NCI-H1694 treated with DMSO at 0.1 percent for 48 hours (cell line): ENCODE measurements at regions not wholly inside any gene's neighbourhood (a gene's known extent, or its start where the extent isn't known, plus 50 kb on each side); places are given as distances from the start of the nearest gene placed in this dataset.
A peak's percentile ranks its signal among the peaks of the same experiment; 100 is the strongest.

Source experiments
- DNase-seq: peaks from one replicate; lab custom pipeline; 2025; lab: John Stamatoyannopoulos, UW

DNA sequence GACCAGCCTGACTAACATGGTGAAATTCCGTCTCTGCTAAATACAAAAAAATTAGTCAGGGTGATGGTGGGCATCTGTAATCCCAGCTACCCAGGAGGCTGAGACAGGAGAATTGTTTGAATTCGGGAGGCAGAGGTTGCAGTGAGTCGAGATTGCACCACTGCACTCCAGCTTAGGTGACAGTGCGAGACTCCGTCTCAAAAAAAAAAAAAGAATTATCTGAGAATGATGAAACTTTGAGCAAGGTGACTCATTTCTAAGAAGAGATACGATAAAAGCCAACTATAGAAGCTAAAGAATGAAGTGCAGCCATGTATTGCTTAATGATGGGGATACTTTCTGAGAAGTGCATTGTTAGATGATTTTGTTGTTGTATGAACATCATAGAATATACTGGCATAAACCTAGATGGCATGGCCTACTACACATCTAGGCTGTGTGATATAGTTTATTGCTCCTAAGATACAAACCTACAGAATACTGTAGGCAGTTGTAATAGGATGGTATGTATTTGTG is 64.7 kb downstream of the SNRPE start:
- no peak for DNase-seq

DNA sequence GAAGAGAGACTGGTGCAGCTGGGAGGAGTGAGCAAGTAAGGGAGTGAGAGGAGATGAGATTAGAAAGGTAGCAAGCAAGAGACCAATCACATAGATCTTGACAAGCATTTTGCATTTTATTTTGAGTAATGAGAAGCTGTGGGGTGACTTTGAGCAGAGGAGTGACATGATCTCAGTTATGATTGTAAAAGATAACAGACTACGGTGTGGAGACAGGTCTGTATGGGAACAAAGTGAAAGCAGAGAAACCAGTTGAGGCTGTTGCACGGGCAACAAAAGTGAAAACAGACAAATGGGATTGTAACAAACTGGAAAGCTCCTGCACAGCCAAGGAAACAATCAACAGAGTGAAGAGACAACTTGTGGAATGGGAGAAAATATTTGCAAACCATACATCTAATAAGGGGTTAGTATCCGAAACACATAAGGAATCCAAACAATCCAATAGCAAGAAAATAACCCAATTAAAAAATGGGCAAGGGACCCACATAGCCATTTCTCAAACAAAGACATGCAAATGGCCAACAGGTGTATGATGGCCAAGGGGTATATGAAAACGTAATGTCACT is 68.4 kb downstream of the SNRPE start:
- no peak for DNase-seq

DNA sequence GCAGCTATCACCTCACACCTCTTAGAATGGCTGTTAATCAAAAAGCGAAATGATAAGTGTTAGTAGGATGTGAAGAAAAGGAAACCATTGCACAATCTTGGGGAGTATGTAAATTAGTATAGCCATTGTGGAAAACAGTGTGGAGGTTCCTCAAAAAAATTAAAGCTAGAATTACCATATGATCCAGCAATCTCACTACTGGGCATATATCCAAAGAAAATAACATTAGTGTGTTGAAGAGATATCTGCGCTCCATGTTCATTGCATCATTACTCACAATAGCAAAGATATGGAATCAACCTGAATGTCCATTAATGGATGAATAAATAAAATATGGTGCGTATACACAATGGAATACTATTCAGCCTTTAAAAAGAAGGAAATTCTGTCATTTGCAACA is 68.9 kb downstream of the SNRPE start:
- no peak for DNase-seq

DNA sequence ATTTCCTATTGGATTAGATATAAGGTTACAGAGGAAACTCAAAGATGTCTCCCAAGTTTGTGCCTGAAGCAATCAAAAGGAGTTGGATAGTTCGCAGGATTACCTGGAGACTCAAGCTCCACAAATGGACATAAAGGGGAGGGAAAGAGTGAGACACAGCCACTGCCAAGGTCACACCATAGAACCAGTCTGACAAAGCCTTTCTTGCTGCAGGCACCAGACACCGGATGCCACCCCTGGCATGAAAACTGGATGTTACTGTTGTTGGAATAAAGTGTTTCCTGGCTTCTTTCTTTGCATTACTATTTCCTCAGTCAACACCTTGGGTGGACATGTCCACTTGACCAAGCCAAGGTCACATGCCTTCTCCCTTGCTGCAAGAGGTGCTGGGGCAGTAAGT is 70.6 kb downstream of the SNRPE start:
- no peak for DNase-seq

DNA sequence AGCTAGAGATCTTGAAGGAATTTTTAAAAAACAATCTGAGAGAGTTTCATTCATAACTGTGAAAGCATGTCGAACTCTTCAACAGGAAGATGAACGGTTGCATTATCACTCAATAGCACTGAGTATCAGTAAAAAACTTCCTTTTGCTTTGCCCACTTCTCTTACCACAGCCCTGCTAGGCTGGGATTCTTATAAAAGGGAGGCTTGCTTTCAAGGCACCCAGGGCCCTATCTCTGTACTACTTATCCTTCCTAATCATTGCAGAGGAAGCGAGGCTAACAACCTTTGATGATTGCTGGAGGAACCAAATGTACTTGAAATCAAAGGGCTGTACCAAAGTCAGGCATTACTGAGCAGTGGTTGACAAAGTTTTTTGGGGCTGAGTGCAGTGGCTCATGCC is 71.2 kb downstream of the SNRPE start:
- DNase-seq, result no peak

DNA sequence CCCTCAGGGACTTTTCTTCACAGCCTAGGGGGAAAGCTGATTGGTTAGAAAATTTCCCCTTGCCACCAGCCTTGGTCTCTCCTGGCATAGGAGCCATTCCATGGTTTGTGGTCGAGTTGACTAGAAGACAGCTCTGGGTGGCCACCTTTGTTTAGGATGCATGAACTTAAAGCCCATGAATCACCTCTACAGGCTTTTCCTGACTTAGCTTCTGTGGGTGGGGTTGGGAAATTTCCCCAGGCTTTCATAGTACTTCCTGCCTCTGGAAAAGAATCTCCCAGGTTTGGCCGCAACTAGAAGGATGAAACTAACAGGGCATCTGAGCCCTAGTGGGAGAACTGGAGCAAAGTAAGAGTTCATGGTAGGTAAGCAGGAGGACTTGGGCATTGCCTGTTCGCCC is 72.6 kb downstream of the SNRPE start:
- no peak for DNase-seq

DNA sequence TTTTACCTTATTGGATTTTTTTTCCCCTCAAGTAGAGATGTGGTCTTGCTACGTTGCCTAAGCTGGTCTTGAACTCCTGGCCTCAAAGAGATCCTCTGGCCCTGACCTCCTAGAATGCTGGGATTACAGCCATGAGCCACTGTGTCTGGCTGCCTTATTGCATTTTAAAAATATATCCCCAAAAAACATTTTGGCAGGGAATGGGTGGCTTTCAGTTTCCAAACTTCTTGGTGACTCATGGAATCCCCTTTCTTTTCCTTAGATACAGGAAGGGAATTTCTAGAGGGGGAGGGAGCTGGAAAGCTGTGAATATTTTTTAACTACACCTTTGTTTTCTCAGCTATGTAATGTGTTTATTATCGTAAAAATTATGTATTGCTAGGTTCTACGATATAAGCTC is 73.3 kb downstream of the SNRPE start:
- DNase-seq, result no peak

DNA sequence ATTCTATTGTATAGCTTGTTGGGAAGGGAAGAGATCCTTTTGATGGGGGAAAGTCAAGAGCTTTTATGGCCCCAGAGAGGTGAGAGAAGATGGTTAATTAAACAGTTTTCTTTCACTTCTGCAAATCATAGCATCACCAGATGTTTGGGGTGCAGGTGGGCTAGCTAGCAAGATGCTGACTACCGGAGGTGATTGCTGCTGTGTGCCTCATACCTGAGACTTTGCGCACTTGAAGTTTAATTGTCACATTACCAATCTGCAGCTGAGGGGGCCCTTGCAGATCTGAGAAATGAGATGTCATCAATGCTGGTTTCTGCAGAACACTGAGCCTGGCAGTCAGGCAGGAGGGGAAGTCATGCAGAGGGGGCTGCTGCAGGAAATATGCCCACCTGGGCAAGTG is 73.9 kb downstream of the SNRPE start:
- no peak for DNase-seq

DNA sequence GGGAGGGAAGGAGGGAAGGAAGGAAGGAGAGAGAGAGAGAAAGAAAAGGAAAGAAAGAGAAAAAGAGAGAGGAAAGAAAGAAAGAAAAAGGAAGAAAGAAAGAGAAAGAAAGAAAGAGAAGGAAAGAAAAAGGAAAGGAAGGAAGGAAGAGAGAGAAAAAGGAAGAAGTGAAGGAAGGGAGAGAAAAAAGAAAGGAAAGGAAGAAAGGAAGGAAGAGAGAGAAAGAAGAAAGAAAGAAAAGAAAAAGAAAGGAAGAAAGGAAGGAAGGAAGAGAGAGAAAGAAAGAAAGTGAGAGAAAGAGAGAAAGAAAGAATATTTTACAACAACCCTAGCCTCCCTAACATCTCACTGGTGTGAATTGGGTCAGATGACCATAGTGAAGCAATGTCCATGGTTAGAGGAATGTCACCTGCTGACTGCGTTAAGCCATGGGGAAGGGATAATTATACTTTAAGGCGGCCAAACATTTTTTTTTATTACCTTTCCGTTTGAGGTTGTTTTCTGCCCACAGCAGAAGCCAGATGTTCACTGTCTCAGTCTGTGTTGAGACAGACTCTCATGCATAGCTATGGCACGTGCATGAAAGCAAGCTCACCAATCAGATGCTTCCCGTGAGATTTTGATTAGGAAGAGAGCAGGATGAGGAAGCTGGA is 76.4 kb downstream of the SNRPE start:
- DNase-seq, result no peak

DNA sequence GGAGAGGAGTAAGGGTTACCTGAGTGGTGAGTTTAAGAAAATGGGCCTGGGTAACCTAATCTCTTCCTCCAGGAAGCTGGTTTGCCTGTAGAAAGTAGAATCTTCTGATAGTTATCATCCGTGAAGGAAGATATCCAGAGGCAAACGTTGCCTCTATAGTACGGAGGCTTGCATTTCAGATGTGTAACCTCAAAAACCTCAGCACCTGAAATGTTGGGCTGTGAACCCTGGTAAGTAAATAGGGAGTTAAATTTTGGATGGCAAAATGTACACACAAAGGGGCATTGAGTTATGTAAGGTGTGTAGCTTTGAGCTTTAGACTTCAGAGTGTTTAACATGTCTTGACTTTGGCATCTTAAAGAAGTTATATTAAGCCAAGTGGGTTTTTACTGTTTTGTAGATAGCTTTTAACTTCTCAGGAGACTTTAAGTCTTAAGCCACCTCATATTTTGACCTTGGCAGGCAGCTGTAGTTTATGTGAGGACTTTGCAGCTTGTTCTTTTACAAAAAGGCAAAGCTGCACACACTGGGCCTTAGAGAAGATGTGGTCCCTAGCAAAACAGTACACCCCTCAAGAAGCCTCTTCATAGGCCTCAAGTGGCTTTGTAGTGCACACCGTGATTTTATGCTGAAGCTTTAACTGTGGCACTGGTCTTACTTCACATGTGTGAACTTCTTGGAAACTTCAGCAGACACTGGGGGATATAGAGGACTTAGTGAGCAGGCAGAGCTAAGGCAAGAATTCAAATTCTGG is 83.4 kb downstream of the SNRPE start:
- no peak for DNase-seq

DNA sequence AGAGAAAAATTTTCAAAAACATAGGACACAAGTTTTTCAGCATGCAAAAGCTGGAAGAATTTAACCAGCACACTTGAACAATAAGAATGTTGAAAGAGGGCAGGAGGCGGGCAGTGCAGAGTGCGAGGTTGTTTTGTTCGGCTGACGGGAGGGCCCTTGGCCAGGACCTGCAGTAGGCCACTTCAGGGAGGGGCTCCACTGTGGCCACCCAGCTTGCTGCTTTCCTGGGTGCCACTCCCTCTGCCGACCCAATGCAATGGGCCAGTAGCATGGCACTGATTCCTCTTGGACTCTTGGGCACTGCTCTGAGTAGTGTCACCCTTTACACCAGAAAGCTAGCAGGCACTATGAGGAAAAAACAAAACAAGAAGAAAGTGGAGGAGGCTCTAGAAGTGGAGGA is 92.9 kb downstream of the SNRPE start:
- DNase-seq, result no peak

DNA sequence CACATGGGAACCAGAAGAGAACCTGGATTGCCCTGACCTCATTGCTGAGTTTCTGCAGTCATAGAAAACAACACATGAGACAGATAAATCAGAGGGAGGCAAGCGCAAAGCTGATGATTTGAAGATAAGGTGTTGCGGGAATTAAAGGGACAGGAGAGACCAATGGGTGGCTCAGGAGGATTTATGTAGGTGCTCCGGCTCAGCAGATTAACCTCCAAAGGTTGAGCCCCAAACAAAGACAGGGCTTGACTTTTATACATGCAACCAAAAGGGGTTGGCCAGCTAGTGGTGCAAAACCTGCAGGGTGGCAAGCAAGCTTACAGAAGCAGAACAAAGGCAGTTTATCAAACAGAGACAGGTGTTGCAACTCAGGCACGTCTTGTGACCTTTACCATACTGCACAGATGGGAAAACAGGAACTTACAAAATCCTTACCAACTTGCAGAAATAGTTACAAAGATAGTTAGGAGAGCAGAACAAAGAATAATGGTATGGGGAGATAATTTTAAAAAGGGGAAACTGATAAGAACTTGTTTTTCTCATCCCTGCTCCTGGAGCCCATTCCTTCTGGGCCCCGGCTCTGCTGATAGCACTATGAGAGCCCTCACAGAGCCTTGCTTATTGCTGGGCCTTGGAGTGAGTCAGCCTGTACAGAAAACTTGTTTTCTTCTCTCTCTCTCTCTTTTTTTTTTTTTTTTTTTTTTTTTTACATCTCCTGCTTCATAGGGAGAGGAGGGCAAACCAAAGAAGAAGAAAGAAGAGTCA is 93.6 kb downstream of the SNRPE start:
- peak; percentile 21 for DNase-seq

DNA sequence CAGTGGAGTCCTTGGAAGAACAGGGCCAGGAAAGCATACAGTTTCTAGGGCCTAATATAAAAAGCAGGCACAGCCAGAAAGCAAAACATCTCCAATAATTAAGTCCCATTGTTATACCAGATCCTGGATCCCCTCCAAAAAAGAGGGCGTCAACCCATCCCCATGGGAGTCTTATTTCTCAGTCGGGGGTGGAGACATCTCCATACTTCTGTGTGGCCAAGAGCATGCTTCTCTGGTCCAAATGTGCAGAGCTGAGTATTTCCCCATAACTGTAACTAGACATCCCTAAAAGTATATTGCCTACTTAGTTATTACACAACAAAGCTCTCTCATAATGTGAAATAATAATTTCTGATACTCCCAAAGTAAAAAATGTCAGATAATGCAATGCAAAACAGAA is 104.2 kb upstream of the SOX13 start:
- DNase-seq, result no peak

DNA sequence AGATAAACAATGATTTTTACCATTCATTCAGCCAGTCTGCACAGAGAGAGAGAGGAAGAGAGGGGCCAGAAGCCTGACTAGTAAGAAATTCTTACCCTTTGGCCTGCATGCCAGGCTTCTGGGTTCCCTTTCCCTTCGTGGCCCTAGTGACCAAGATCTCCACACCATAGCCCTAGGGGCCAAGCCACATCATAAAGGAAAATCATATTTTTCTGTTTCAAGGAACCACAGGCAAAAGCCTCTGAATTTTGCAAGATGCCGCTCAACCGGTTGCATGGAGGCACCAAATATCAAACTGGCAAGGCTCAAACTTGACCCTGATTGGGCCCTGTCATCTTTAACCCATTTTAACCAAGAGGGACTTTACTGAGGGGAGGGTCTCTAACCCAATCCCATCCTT is 103.1 kb upstream of the SOX13 start:
- no peak for DNase-seq

DNA sequence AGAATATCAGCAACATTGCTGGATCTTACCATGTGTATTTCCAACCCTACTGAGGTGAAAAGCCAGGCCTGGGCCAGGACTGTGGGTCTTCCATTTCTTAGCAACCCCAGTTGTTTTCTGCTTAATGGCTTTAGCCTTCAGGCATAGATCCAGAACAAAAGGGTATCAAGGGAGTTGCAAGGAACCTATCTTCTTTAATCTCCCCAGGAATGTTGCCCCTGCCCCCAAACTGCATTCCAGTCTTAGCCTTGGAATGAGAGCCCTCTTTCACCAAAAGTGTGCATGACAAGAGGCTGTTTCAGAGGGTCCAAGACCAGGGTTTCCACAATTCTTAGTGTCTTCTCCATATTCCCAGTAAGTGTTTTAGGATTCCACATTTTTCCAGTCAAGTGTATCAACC is 87.9 kb upstream of the SOX13 start:
- DNase-seq, result no peak

DNA sequence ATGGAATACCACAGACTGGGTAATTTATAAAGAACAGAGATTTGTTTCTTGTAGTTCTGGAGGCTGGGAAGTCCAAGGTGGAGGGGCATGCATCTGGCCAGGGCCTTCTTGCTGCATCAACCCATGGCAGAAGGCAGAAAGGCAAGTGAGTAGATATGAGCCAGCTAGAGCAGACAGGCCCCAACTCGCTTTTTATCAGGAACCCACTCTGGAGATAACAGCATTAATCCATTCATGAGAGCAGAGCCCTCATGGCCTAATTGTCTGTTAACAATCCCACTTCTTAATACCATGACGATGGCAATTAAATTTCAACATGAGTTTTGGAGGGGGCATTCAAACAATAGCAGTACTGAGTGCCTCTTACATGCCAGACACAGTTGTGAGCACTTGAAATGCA is 87.2 kb upstream of the SOX13 start:
- no peak for DNase-seq

DNA sequence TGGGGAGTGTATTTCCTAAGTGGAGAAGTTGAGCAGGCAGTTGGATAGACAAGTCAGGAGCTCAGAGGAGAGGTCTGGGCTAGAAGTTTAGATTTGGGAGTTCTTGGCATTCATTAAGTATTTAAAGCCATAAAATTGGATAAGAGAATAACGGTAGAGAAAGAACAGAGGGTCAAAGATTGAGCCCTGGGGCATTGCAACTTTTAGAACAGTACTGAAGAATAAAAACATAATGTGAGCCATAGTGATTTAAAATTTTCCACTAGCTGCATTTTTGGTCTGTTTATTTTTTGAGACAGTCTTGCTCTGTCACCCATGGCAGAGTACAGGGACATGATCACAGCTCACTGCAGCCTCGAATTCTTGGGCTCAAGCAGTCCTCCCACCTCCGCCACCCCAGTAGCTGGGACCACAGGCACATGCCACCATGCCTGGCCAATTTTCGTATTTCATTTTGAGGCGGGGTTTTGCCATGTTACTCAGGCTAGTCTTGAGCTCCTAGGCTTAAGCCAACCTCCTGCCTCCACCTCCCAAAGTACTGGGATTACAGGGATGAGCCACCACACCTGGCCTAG is 85.9 kb upstream of the SOX13 start:
- DNase-seq, result no peak

DNA sequence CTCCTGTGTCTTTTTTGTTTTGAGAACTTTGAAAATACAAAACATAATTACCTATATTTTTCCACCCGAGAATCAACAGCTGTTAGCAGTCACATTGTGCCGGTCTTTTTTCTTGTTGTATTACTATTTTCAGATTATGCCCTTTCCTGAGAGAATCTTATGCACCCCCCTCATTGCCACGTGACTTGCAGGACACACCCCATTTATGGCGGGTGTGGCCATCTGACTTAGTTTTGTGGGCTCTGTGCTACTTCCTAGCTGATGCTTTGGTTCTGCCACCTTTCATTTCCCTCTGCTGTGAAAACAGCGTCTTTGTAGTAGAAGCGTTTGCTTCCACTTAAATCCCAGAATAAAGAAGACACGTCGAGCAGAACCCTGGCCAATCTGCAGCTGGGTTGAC is 82.8 kb upstream of the SOX13 start:
- DNase-seq, result no peak

DNA sequence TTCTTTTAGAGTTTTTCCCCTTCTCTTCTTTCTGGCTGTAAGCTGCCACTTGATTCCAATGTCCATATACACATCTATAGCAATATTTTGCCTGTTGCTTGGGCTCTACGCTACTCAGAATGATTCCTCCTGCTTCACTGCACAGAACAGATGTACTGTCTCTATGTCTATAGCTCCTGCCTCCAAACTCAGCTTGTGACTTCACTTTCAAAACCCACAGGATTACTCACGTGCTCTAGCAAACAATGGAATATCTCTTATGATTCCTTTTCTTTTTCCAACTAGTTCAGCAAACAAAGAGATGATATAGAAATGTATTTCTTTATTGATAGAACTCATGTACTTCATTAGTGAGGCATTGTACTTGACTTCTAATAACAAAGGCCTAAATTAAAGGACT is 80.5 kb upstream of the SOX13 start:
- no peak for DNase-seq

DNA sequence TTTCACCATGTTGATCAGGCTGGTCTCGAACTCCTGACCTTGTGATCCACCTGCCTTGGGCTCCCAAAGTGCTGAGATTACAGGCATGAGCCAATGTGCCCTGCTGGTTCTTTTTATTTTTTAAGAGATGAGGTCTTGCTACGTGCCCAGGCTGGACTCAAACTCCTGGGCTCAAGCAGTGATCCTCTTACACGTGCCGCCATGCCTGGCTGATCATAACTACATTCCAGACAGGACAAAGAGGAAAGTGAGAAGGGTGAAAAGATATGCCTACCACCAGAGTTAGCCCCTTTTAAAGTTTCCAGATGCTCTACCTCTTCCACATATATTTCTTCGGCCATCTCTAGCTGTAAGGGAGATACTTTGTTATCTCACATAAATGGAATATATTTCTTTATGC is 79.7 kb upstream of the SOX13 start:
- no peak for DNase-seq

DNA sequence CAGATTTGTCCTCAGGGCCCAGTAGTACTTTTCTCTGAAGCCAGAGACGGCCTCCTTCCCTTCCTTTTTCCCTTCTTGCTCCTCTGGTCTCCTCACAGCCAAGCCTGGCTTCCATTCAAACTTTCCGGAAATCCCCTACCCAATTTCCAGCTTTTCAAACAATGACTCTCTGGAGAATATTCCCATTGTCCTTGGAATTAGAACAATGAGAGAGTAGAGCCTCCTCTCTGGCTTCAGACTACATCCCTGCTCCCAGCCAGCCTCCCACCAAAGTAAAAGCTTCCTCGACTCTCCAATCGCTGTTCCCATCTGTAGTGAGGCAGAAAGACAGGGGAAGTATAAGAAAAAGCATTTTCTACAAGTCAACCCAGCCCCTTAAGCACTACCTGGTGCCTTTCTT is 77.7 kb upstream of the SOX13 start:
- DNase-seq, result no peak

DNA sequence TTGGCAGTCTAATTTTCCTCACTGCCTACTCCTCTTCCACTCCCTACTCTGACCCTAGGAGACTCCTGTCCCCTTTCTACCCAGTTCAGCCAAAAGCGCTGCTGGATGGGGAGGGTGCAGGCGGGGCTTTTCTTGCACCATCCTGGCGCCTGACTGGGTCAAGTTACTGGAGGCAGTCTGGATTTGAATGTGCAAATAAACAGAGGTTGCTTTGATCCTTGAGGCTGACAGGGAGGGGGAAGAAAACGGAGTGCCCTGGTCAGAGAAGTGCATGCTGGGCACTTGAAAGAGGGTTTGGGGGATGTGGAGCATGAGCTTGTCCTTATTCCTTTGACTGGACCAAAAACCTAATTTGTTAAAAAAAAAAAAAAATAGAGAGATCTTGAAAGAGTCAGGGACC is 76.8 kb upstream of the SOX13 start:
- no peak for DNase-seq
